ENCODE measurements at regions not wholly inside any gene's neighbourhood (a gene's known extent, or its start where the extent isn't known, plus 50 kb on each side); places are given as distances from the start of the nearest gene placed in this dataset.

DNA sequence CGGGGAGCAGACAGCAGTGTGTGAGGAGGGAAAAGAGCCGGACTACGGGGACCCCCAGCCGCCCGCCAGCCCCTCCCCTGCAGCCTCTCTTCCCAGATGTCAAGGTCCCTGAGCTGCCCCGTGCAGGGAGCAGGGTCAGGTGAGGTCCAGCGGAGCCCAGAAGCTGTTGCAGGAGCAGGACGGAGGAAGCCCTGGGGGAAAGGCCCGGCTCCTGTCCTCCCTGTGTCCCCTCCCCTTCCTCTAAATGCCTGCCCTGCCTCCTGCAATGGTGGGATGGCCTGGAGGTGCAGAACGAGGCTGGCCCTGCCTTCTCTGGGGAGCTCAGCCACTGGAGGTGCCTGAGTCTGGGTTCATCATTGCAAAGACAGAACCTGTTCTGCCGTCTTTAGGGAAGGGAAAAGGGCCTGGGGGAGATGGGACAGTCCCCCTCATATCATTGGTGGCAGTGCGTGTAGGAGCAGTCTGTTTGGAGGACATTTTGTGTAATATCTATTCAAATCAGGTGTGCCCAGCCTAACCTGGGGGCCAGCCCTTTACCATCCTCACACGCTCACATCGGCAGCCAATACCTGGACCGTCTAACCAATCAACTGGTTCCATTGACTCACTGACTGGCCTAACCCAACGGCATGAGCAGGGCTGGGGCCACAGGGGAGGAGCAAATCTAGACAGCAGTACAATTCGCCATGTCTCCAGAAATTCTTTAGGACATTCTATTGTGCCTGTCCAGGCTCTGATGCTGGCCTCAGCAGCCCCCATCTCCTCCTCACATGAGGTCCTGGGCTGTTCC, 364.1 kb upstream of the SFSWAP start:
- no peak for DNase-seq (ENCODE audit: extremely low spot score)
- H3K27ac ChIP-seq (ENCODE audit: low read depth) = no peak overlapping the region
- WGBS = 67% methylated on average over 13 of the region's 17 CpGs
- H3K4me3 ChIP-seq (ENCODE audit: low read depth, low read length) = no peak overlapping the region
- no peaks in the 10 kb centered on the region for H3K4me1 ChIP-seq (ENCODE audit: insufficient read depth)
- H3K36me3 ChIP-seq (ENCODE audit: insufficient read depth) = no peaks in the 10 kb centered on the region

DNA sequence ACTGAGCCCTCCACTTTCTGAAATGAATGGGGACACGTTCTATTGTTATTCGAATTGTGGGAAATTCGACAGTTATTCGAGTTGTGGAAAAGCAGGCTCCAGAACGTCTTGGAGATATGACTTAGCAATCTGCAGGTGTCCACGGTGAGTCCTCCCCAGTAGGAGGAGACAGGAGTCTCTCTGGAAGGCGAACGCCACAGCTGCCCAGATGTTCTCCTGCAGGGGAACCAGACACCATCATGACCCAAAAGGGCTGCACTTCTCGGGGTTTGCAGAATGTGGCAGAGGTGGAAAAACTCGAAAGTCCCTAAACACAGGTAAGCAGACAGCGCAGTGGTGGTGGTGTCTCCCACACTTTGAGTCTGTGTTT, 363.6 kb upstream of the SFSWAP start:
- H3K27ac ChIP-seq (ENCODE audit: low read depth) = no peak overlapping the region
- DNase-seq (ENCODE audit: extremely low spot score) = no peak
- H3K36me3 ChIP-seq (ENCODE audit: insufficient read depth) = no peaks in the 10 kb centered on the region
- H3K4me1 ChIP-seq (ENCODE audit: insufficient read depth) = no peaks in the 10 kb centered on the region
- H3K4me3 ChIP-seq (ENCODE audit: low read depth, low read length) = no peak overlapping the region
- WGBS = 77% methylated on average over 11 of the region's 11 CpGs

DNA sequence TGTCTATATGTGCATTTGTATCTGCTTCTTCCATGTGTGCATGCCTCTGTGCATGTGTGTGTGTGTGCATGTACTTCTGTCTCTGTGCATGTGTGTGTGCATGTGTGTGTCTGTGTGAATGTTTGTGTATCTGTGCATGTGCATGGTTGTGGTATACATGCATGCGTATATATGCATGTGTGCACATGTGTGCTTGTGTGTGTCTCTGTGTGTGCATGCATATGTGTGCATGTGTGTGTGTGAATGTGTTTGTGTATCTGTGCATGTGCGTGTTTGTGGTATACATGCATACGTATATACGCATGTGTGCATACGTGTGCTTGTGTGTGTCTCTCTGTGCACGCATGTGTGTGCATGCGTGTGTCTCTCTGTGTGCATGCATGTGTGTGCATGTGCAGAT, 363.2 kb upstream of the SFSWAP start:
- no peaks in the 10 kb centered on the region for H3K4me1 ChIP-seq (ENCODE audit: insufficient read depth)
- H3K4me3 ChIP-seq (ENCODE audit: low read depth, low read length) = no peak overlapping the region
- no peak for DNase-seq (ENCODE audit: extremely low spot score)
- H3K27ac ChIP-seq (ENCODE audit: low read depth) = no peak overlapping the region
- H3K36me3 ChIP-seq (ENCODE audit: insufficient read depth) = no peaks in the 10 kb centered on the region
- 95% methylated on average over 7 of the region's 7 CpGs for WGBS

DNA sequence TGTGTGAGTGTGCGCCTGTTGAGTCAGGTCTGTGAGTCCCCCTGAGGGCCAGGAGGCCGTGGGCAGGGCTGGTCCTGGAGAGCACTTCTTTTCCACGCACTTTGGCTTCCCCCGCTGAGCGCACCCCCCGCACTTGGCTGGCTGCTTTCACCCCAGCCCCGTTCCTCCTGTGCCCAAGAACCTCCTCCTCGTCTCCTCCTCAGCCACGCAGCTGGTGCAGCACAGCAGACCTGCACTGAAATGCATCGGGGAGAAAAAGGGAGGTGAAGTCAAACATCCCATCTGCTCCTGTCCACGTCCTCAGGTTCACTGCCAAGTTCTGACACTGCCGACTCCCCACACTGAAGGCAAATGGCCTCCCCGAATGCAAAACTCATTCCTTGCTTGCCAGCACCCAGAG, 362.7 kb upstream of the SFSWAP start:
- Histone ChIP-seq H3K27ac (ENCODE audit: low read depth) (no peak overlapping the region), H3K36me3 (ENCODE audit: insufficient read depth) (no peaks in the 10 kb centered on the region)
- 23% methylated on average over 13 of the region's 13 CpGs for WGBS

DNA sequence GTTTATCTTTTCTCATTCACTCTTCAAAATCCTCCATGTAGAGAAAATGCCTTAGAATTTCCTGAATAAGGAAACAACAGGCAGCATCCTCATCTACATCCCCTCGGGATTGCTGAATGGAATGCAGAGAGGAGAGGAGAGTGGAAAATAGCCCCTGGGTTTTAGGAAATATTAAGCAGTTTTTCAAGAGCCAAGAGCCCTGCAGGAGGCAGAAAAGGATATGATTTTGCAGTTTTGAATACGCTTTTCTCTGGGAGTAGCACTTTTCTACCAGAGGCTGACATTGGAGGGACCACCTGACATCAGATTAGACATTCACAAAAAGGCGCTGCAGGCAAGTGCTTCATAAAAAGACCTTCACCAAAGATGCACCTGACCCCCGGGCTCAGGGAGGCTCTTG, 362.2 kb upstream of the SFSWAP start:
- WGBS = 37% methylated on average over 4 of the region's 4 CpGs
- no peaks in the 10 kb centered on the region for H3K36me3 ChIP-seq (ENCODE audit: insufficient read depth)
- H3K27ac ChIP-seq (ENCODE audit: low read depth) = no peak overlapping the region
- no peaks in the 10 kb centered on the region for H3K4me1 ChIP-seq (ENCODE audit: insufficient read depth)
- DNase-seq (ENCODE audit: extremely low spot score) = no peak
- no peak overlapping the region for H3K4me3 ChIP-seq (ENCODE audit: low read depth, low read length)

More for the DNA sequence above, 362.7 kb upstream of the SFSWAP start:
- no peaks in the 10 kb centered on the region for H3K4me1 ChIP-seq (ENCODE audit: insufficient read depth)
- DNase-seq (ENCODE audit: extremely low spot score) = no peak
- H3K4me3 ChIP-seq (ENCODE audit: low read depth, low read length) = no peak overlapping the region

DNA sequence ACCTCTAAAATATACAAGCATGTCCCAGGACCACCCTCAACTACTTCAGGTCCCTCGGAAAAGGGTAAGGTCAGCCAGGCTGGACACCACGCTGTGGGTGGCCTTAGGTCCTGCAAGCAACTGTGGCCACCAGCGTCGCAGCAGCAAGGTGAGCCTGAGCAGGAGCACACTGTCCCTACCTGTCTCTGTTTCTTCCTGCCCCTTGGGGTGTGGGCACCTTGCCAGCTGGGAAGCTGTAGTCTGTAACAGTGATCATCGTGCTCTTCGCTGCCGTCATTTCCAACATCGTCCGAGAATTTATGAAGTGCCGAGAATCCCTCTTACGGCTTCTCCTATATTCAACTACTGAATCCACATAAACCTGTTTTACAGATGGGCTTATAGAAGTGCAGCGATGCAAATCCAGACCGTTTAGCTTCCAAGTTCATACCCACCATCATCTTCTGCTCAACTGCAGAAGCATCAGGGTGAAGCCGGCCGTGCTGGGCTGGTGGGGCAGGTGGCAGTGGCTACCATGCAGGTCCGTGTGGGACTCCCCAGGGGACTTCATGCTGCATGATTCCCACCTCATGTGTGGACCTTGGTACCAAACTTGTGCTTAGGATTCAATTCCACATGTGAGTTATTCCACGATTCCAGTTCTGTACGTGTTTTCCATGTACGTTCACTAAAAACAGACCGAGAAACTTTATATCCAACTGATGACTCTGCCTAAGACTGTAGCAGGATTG, 361.3 kb upstream of the SFSWAP start:
- no peak overlapping the region for H3K4me3 ChIP-seq (ENCODE audit: low read depth, low read length)
- no peak for DNase-seq (ENCODE audit: extremely low spot score)
- no peaks in the 10 kb centered on the region for H3K36me3 ChIP-seq (ENCODE audit: insufficient read depth)
- H3K4me1 ChIP-seq (ENCODE audit: insufficient read depth) = no peaks in the 10 kb centered on the region
- WGBS = 78% methylated on average over 20 of the region's 20 CpGs
- H3K27ac ChIP-seq (ENCODE audit: low read depth) = no peak overlapping the region

DNA sequence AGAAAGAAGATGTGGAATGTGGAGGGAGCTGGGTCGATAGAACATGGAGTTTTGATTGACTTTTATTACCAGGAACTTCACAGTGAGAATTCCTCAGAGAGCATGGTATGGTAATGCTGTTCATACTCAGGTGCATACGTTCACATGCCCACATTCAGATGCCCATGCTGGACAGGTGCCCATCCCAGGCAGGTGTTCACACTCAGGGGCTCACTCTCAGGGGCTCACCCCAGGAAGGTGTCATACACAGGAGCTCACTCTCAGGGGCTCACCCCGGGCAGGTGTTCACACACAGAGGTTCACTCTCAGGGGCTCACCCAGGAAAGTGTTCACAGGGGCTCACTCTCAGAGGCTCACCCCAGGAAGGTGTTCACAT, 360.0 kb upstream of the SFSWAP start:
- no peak for DNase-seq (ENCODE audit: extremely low spot score)
- no peak overlapping the region for H3K27ac ChIP-seq (ENCODE audit: low read depth)

DNA sequence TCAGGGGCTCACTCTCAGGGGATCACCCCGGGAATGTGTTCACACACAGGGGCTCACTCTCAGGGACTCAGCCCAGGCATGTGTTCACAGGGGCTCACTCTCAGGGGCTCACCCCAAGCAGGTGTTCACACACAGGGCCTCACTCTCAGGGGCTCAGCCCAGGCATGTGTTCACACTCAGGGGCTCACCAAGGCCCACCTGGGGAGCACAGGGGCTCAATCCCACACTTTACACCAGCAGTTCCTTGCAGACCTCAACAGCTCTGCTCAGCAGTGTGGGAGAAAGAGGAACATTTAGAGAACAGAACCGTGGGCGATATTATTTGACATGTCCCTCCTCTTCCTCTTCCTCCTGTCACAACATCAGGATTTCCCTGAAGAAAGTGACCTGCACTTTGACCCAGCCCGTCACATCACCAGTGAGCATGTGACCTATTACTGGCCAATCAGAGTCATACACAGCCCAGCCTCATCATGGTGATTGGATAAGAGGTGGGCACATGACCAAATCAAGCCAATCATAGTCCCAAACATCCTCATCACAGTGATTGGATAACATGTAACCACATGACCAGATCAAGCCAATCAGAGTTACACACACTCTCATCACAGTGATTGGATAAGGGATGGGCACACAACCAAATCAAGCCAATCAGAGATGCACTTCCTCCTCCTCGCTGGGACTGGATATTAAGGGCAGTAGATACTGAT, 359.4 kb upstream of the SFSWAP start:
- DNase-seq (ENCODE audit: extremely low spot score) = no peak
- Histone ChIP-seq H3K4me1 (ENCODE audit: insufficient read depth) (no peaks in the 10 kb centered on the region), H3K36me3 (ENCODE audit: insufficient read depth) (no peaks in the 10 kb centered on the region), H3K4me3 (ENCODE audit: low read depth, low read length) (no peak overlapping the region), H3K27ac (ENCODE audit: low read depth) (no peak overlapping the region)
- WGBS = 85% methylated on average over 5 of the region's 5 CpGs

More for the DNA sequence above, 360.0 kb upstream of the SFSWAP start:
- H3K4me1 ChIP-seq (ENCODE audit: insufficient read depth) = no peaks in the 10 kb centered on the region
- H3K36me3 ChIP-seq (ENCODE audit: insufficient read depth) = no peaks in the 10 kb centered on the region
- no peak overlapping the region for H3K4me3 ChIP-seq (ENCODE audit: low read depth, low read length)
- 68% methylated on average over 3 of the region's 3 CpGs for WGBS

DNA sequence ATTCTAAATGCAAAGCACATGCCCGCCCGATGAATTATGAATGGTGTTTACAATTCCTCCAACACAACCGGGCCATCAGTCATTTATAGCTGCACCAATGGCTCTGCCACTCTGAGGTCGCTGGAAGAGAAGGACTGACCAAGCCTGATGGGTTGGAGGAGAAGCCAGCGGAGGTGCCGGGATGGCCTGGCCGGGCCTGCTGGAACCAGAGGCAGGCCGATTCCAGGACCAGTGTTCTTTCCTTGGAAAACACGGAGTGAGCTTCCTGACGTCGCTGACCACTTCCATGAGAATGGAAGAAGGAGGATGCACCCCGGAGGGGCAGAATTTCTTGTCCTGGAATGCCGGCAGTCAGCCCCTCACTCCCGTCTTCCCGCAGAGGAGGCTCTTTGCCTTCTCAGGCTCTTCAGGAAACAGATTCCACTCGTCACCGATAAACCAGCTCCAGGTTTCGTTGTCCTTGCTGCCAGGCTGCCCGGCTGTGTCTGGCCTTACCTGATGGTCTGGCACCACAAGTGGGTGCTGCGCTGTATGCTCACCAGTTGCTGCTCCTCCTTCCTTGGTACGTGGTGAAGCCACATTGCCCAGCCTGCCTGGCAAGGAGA, 358.5 kb upstream of the SFSWAP start:
- Histone ChIP-seq H3K4me1 (ENCODE audit: insufficient read depth) (no peaks in the 10 kb centered on the region), H3K36me3 (ENCODE audit: insufficient read depth) (no peaks in the 10 kb centered on the region), H3K4me3 (ENCODE audit: low read depth, low read length) (no peak overlapping the region), H3K27ac (ENCODE audit: low read depth) (no peak overlapping the region)
- 86% methylated on average over 21 of the region's 21 CpGs for WGBS
- DNase-seq (ENCODE audit: extremely low spot score) = no peak

DNA sequence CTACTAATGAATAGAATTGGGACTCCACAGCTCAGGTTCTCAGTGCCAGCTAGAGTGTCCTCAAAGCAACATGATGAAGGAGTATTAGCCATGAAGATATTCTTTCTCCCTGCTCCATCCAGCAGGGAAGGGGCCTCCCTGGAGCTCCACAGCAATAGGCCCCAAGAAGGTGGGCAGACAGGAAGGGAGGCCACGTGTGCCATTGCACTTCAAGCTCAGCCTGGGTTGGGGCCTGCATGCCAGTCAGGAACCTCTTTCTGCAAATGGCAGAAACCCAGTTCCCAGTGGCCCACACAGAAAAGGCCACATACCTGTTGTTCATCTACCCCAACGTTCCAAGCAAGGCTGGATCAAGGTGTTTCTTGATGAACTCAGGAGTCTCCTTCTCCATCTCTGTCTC, 357.5 kb upstream of the SFSWAP start:
- no peak overlapping the region for H3K27ac ChIP-seq (ENCODE audit: low read depth)
- 77% methylated on average over 2 of the region's 2 CpGs for WGBS
- no peak for DNase-seq (ENCODE audit: extremely low spot score)
- no peaks in the 10 kb centered on the region for H3K36me3 ChIP-seq (ENCODE audit: insufficient read depth)
- H3K4me3 ChIP-seq (ENCODE audit: low read depth, low read length) = no peak overlapping the region
- H3K4me1 ChIP-seq (ENCODE audit: insufficient read depth) = no peaks in the 10 kb centered on the region

DNA sequence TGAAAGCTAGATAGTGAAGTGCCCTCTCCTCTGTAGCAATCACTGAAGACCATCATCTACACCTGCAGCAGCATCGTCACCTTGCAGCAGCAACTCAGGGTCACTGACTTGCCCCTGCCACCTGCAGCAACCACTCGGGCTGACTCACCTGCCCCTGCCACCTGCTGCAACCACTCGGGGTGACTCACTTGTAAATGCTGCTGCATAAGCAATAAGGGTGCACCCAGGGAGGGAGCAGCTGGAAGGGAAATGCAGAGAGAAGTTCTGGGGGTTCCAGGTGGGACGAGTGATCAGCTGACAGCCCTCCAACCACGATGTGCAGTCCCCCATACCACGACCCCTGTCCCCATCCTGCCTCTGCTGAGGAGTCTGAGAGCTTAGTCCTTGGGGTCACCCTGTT, 357.1 kb upstream of the SFSWAP start:
- Histone ChIP-seq H3K27ac (ENCODE audit: low read depth) (no peak overlapping the region), H3K36me3 (ENCODE audit: insufficient read depth) (no peaks in the 10 kb centered on the region), H3K4me1 (ENCODE audit: insufficient read depth) (no peaks in the 10 kb centered on the region), H3K4me3 (ENCODE audit: low read depth, low read length) (no peak overlapping the region)
- no peak for DNase-seq (ENCODE audit: extremely low spot score)
- 66% methylated on average over 6 of the region's 6 CpGs for WGBS

DNA sequence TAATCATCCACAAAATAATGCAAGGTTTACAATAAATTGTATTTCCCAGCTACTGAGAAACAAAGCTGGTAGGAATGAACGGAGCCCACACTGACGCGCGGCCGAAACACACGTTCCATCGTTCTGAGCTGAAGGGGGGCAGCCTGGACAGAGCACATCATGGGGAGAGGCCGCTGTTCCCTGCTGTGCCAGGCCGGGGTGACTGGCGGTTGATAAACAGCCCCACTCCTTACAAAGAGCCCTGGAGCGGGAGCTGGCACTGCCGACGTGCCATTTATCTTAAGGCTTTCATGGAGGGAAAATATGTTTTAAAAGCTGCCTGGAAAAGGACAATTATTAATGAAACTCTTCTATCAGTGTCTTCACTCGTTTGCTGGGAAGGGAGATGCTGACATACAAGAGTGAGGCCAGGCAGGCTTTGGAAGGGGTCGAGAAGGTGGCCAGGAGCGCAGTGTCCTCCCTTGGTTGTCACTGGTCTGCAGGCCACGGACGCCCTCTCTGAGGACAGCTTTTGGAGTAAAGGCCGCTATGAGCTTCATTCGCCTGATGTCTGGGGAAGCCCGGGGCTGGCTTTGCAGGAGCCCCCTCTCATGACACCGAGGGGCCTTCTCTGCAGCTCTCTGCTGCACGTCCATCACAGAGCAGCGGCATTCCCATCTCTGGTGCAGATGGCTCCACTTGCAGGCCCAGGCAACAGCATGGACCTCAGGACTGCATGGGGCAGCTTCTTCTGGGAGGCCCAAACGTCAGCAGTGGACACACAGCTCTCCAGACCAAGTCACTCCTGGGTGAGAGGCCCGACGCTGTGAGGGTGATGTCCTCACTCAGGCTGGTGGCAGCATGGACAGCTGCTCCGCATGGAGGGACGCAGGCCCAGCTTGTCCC, 355.3 kb upstream of the SFSWAP start:
- no peaks in the 10 kb centered on the region for H3K36me3 ChIP-seq (ENCODE audit: insufficient read depth)
- no peak for DNase-seq (ENCODE audit: extremely low spot score)
- H3K4me1 ChIP-seq (ENCODE audit: insufficient read depth) = no peaks in the 10 kb centered on the region
- 88% methylated on average over 29 of the region's 29 CpGs for WGBS
- no peak overlapping the region for H3K4me3 ChIP-seq (ENCODE audit: low read depth, low read length)
- H3K27ac ChIP-seq (ENCODE audit: low read depth) = no peak overlapping the region
